Esophagus squamous epithelium (tissue), 5 donors: ENCODE measurements at regions not wholly inside any gene's neighbourhood (a gene's known extent, or its start where the extent isn't known, plus 50 kb on each side); places are given as distances from the start of the nearest gene placed in this dataset.

Experiments used
- DNase-seq: peaks from one replicate; lab custom pipeline; 2025; lab: John Stamatoyannopoulos, UW
- H3K27ac ChIP-seq, 4 donors: fragments of 200-600 bp; sonication (generic); one replicate each; pipeline ENCODE4 v1.5.1; 2016 to 2019; ENCODE audit warnings: mild to moderate bottlenecking in 1 of 4
- H3K27me3 ChIP-seq, 4 donors: fragments of 200-600 bp; sonication (generic); 1 replicate in 3 of 4; 2 replicates in 1 of 4; pipeline versions ENCODE4 v1.5.1 to v1.6.0; 2017 to 2021; ENCODE audit warnings: antibody characterized with exemption in 1 of 4
- H3K36me3 ChIP-seq, 3 donors: fragments of 200-600 bp; sonication (generic); one replicate each; pipeline ENCODE4 v1.5.1; 2016 to 2019
- H3K4me1 ChIP-seq, 3 donors: fragments of 200-600 bp; sonication (generic); one replicate each; pipeline ENCODE4 v1.5.1; 2017 to 2019
- H3K4me3 ChIP-seq, 4 donors: fragments of 200-600 bp; sonication (generic); 1 replicate in 3 of 4; 2 replicates in 1 of 4; pipeline ENCODE4 v1.5.1; 2016 to 2019; ENCODE audit warnings: mild to moderate bottlenecking in 2 of 4, moderate library complexity in 1 of 4
- H3K9me3 ChIP-seq, 3 donors: fragments of 200-600 bp; sonication (generic); one replicate each; pipeline ENCODE4 v1.5.1; 2016 to 2019
- CTCF ChIP-seq, 6 experiments: fragments of 450-650 bp in 4 of 6; fragments of 200-600 bp in 2 of 6; sonication (generic) in 2 of 6; IDR thresholded peaks; one replicate each; pipeline ENCODE4 v1.5.1; 2016 to 2019; ENCODE audit warnings: antibody characterized with exemption in 6 of 6, mild to moderate bottlenecking in 4 of 6, moderate library complexity in 4 of 6
- POLR2A ChIP-seq, 4 donors: fragments of 450-650 bp; IDR thresholded peaks; one replicate each; pipeline ENCODE4 v1.6.1; 2017; ENCODE audit warnings: antibody characterized with exemption in 4 of 4, mild to moderate bottlenecking in 4 of 4, moderate library complexity in 3 of 4
- WGBS, 2 donors: methylation state at CpG; one replicate each; pipeline ENCODE4 v1.1.5; 2018; 5-methylcytosine and 5-hydroxymethylcytosine counted together
- intact Hi-C: fragments of 100-400 bp; cut with DNase I; formaldehyde crosslinking; loops from one replicate; pipeline ENCODE4 v1.15.0; 2022
- donor health status: DM: yes; HTN: yes; CAD: no.

- intact Hi-C loops: no loop called here
- H3K4me1 ChIP-seq: no peaks in the 10 kb centered on the region
- H3K27ac ChIP-seq: no peak overlapping the region
- H3K4me3 ChIP-seq: no peak overlapping the region
- DNase-seq: no peak
- TF ChIP-seq POLR2A (IDR thresholded peaks at IDR 0.05) (no peak), CTCF (IDR thresholded peaks at IDR 0.05) (no peak)
- 90 to 94% methylated on average over 3 of the region's 3 CpGs for WGBS, 2 donors
- no peaks in the 10 kb centered on the region for H3K9me3 ChIP-seq
- no peaks in the 10 kb centered on the region for H3K36me3 ChIP-seq
- H3K27me3 ChIP-seq: no peaks in the 10 kb centered on the region
These were observed 791.7 kb upstream of the CDH10 start for GRCh38 chr5:25436452-25436851.

GRCh38 chr5:25435882-25436281, 791.1 kb upstream of the CDH10 start:
- Histone ChIP-seq H3K9me3 (no peaks in the 10 kb centered on the region), H3K27ac (no peak overlapping the region), H3K36me3 (no peaks in the 10 kb centered on the region), H3K27me3 (no peaks in the 10 kb centered on the region), H3K4me3 (no peak overlapping the region), H3K4me1 (no peaks in the 10 kb centered on the region)
- DNase-seq: no peak
- 76 to 88% methylated on average over 1 of the region's 1 CpG for WGBS, 2 donors
- no peak for TF ChIP-seq POLR2A (IDR thresholded peaks at IDR 0.05)
- no peak for TF ChIP-seq CTCF (IDR thresholded peaks at IDR 0.05)
- intact Hi-C loops: no loop called here

DNA sequence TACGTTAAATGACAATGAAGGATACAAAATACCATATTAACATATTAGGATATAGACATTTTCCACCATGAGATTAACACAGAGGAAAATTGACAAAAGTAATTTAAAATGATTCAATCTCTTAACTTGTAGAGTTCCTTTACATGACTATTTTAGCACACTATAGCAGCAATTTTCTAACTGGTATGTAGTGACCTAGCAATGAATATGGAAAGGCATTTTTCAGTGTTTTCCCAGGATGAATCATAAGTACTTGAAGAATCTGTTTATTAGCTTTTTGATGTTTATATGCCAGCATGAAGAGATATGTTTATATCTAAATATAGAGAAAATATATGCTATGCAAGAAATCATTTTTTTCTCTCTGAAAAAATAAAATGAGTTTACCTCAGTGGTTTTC, 782.5 kb upstream of the CDH10 start:
- intact Hi-C loops: no loop called here
- TF ChIP-seq POLR2A (IDR thresholded peaks at IDR 0.05) (no peak), CTCF (IDR thresholded peaks at IDR 0.05) (no peak)
- H3K27ac ChIP-seq: no peak overlapping the region
- no peaks in the 10 kb centered on the region for H3K27me3 ChIP-seq
- no peaks in the 10 kb centered on the region for H3K4me1 ChIP-seq
- 91 to 95% methylated on average over 1 of the region's 1 CpG for WGBS, 2 donors
- no peaks in the 10 kb centered on the region for H3K36me3 ChIP-seq
- no peak overlapping the region for H3K4me3 ChIP-seq
- H3K9me3 ChIP-seq: no peaks in the 10 kb centered on the region
- no peak for DNase-seq

GRCh38 chr5:25423271-25423670, 778.5 kb upstream of the CDH10 start:
- intact Hi-C loops: no loop called here
- TF ChIP-seq POLR2A (IDR thresholded peaks at IDR 0.05) (no peak), CTCF (IDR thresholded peaks at IDR 0.05) (no peak)
- no peak for DNase-seq
- Histone ChIP-seq H3K27me3 (no peaks in the 10 kb centered on the region), H3K36me3 (no peaks in the 10 kb centered on the region), H3K27ac (no peak overlapping the region), H3K4me1 (no peaks in the 10 kb centered on the region), H3K9me3 (no peaks in the 10 kb centered on the region), H3K4me3 (no peak overlapping the region)
- WGBS, 2 donors: 83 to 94% methylated on average over 1 of the region's 1 CpG

DNA sequence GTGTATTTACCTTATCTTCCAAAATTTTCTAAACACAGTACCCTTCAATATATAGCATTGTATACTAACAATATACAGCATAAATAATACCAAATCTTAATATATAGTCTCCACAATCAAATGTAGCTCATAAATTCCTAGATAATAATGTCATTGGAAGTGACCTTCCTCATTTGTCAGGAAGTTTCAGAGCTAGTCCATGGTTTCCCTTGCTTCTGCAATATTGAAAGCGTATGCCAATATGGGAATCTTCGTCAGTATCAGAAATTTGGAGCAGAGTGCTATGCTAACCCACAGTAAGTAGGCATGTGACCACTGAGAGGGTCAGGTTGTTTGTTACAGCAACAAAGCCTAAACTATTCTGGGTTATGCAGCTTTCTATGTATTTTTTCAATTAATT, 774.9 kb upstream of the CDH10 start:
- H3K27me3 ChIP-seq: no peaks in the 10 kb centered on the region
- TF ChIP-seq POLR2A (IDR thresholded peaks at IDR 0.05): no peak
- no peak for TF ChIP-seq CTCF (IDR thresholded peaks at IDR 0.05)
- no peak overlapping the region for H3K4me3 ChIP-seq
- no peaks in the 10 kb centered on the region for H3K4me1 ChIP-seq
- 55 to 82% methylated on average over 2 of the region's 2 CpGs for WGBS, 2 donors
- intact Hi-C loops: no loop called here
- DNase-seq: no peak
- H3K9me3 ChIP-seq: peaks cover 0 to 8% (median 0%) of the 10 kb centered on the region in 3 donors
- no peaks in the 10 kb centered on the region for H3K36me3 ChIP-seq
- H3K27ac ChIP-seq: no peak overlapping the region
